ENCODE measurements at regions not wholly inside any gene's neighbourhood (a gene's known extent, or its start where the extent isn't known, plus 50 kb on each side); places are given as distances from the start of the nearest gene placed in this dataset.

GRCh38 chr3:191005790-191006189, 143.3 kb upstream of the GMNC start:
- ChIA-PET CTCF (no interaction called here), POLR2A (no interaction called here)
- Mint-ChIP-seq H3K27me3 (peaks cover 8% of the 10 kb centered on the region), H3K4me3 (no peak overlapping the region), H3K27ac (no peak overlapping the region), H3K4me1 (no peaks in the 10 kb centered on the region), H3K36me3 (ENCODE audit: low read depth) (no peaks in the 10 kb centered on the region), H3K9me3 (no peaks in the 10 kb centered on the region)
- no peak for TF ChIP-seq CTCF (IDR thresholded peaks at IDR 0.05)
- no peak for ATAC-seq (ENCODE audit: low read depth)
- DNase-seq: no peak
- intact Hi-C loops (cut with micrococcal nuclease): no loop called here

GRCh38 chr3:191003742-191004141, 141.2 kb upstream of the GMNC start:
- no peak for ATAC-seq (ENCODE audit: low read depth)

GRCh38 chr3:190996181-190996775, 133.8 kb upstream of the GMNC start:
- H3K36me3 Mint-ChIP-seq (ENCODE audit: low read depth): no peaks in the 10 kb centered on the region
- POLR2A ChIA-PET: no interaction called here
- no peaks in the 10 kb centered on the region for H3K9me3 Mint-ChIP-seq
- peaks cover 2% of the 10 kb centered on the region for H3K27me3 Mint-ChIP-seq
- no peaks in the 10 kb centered on the region for H3K4me1 Mint-ChIP-seq
- no peak for DNase-seq
- ATAC-seq (ENCODE audit: low read depth): no peak
- TF ChIP-seq CTCF (IDR thresholded peaks at IDR 0.05): no peak
- H3K27ac Mint-ChIP-seq: no peak overlapping the region
- no peak overlapping the region for H3K4me3 Mint-ChIP-seq
- CTCF ChIA-PET: no interaction called here
- intact Hi-C loops (cut with micrococcal nuclease): no loop called here

More at GRCh38 chr3:191003742-191004141, 141.2 kb upstream of the GMNC start:
- Mint-ChIP-seq H3K9me3 (no peaks in the 10 kb centered on the region), H3K4me1 (no peaks in the 10 kb centered on the region), H3K27me3 (peaks cover 8% of the 10 kb centered on the region), H3K36me3 (ENCODE audit: low read depth) (no peaks in the 10 kb centered on the region), H3K4me3 (no peak overlapping the region), H3K27ac (no peak overlapping the region)
- DNase-seq: no peak
- ChIA-PET CTCF (no interaction called here), POLR2A (no interaction called here)
- intact Hi-C loops (cut with micrococcal nuclease): no loop called here
- no peak for TF ChIP-seq CTCF (IDR thresholded peaks at IDR 0.05)

GRCh38 chr3:190995156-190995555, 132.7 kb upstream of the GMNC start:
- Mint-ChIP-seq H3K9me3 (no peaks in the 10 kb centered on the region), H3K27ac (no peak overlapping the region), H3K4me3 (no peak overlapping the region), H3K36me3 (ENCODE audit: low read depth) (no peaks in the 10 kb centered on the region), H3K27me3 (peaks cover 2% of the 10 kb centered on the region), H3K4me1 (no peaks in the 10 kb centered on the region)
- no peak for TF ChIP-seq CTCF (IDR thresholded peaks at IDR 0.05)
- CTCF ChIA-PET: no interaction called here
- no peak for ATAC-seq (ENCODE audit: low read depth)
- intact Hi-C loops (cut with micrococcal nuclease): no loop called here
- no peak for DNase-seq
- POLR2A ChIA-PET: no interaction called here

GRCh38 chr3:190990898-190991297, 128.4 kb upstream of the GMNC start:
- Mint-ChIP-seq H3K36me3 (ENCODE audit: low read depth) (no peaks in the 10 kb centered on the region), H3K9me3 (peaks cover 8% of the 10 kb centered on the region), H3K27me3 (no peaks in the 10 kb centered on the region), H3K27ac (no peak overlapping the region), H3K4me1 (no peaks in the 10 kb centered on the region), H3K4me3 (no peak overlapping the region)
- ChIA-PET CTCF (no interaction called here), POLR2A (no interaction called here)
- no peak for ATAC-seq (ENCODE audit: low read depth)
- intact Hi-C loops (cut with micrococcal nuclease): no loop called here
- DNase-seq: no peak
- no peak for TF ChIP-seq CTCF (IDR thresholded peaks at IDR 0.05)

Data from activated B cell treated with CpG ODN at 0.5 μM for 24 hours (primary cell).